Panc1 (cell line): ENCODE measurements at regions not wholly inside any gene's neighbourhood (a gene's known extent, or its start where the extent isn't known, plus 50 kb on each side); places are given as distances from the start of the nearest gene placed in this dataset.

Source experiments
- POLR2AphosphoS5 ChIP-seq: IDR thresholded peaks from 2 replicates; pipeline ENCODE4 v1.6.1; 2012; ENCODE audit warnings: mild to moderate bottlenecking, low read depth, low read length, moderate library complexity
- TF ChIP-seq, protein P1 (sequence below): fragments of 450-650 bp; IDR thresholded peaks from 2 replicates; pipeline ENCODE4 v1.5.1; 2017; ENCODE audit warnings: mild to moderate bottlenecking
- TF ChIP-seq, protein P2 (sequence below), 2 experiments: IDR thresholded peaks; 2 replicates each; pipeline ENCODE4 v1.6.1; 2011 to 2012; ENCODE audit warnings: low read depth in 2 of 2, control low read depth in 1 of 2, low read length in 1 of 2, mild to moderate bottlenecking in 1 of 2, moderate library complexity in 1 of 2; ENCODE audit not compliant: insufficient read depth in 1 of 2

GRCh38 chr15:29346998-29347397 is 77.4 kb upstream of the NSMCE3 start:
- no peak for TF ChIP-seq POLR2AphosphoS5
- TF ChIP-seq, protein P1, sequence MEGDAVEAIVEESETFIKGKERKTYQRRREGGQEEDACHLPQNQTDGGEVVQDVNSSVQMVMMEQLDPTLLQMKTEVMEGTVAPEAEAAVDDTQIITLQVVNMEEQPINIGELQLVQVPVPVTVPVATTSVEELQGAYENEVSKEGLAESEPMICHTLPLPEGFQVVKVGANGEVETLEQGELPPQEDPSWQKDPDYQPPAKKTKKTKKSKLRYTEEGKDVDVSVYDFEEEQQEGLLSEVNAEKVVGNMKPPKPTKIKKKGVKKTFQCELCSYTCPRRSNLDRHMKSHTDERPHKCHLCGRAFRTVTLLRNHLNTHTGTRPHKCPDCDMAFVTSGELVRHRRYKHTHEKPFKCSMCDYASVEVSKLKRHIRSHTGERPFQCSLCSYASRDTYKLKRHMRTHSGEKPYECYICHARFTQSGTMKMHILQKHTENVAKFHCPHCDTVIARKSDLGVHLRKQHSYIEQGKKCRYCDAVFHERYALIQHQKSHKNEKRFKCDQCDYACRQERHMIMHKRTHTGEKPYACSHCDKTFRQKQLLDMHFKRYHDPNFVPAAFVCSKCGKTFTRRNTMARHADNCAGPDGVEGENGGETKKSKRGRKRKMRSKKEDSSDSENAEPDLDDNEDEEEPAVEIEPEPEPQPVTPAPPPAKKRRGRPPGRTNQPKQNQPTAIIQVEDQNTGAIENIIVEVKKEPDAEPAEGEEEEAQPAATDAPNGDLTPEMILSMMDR = no peak
- TF ChIP-seq, protein P2, sequence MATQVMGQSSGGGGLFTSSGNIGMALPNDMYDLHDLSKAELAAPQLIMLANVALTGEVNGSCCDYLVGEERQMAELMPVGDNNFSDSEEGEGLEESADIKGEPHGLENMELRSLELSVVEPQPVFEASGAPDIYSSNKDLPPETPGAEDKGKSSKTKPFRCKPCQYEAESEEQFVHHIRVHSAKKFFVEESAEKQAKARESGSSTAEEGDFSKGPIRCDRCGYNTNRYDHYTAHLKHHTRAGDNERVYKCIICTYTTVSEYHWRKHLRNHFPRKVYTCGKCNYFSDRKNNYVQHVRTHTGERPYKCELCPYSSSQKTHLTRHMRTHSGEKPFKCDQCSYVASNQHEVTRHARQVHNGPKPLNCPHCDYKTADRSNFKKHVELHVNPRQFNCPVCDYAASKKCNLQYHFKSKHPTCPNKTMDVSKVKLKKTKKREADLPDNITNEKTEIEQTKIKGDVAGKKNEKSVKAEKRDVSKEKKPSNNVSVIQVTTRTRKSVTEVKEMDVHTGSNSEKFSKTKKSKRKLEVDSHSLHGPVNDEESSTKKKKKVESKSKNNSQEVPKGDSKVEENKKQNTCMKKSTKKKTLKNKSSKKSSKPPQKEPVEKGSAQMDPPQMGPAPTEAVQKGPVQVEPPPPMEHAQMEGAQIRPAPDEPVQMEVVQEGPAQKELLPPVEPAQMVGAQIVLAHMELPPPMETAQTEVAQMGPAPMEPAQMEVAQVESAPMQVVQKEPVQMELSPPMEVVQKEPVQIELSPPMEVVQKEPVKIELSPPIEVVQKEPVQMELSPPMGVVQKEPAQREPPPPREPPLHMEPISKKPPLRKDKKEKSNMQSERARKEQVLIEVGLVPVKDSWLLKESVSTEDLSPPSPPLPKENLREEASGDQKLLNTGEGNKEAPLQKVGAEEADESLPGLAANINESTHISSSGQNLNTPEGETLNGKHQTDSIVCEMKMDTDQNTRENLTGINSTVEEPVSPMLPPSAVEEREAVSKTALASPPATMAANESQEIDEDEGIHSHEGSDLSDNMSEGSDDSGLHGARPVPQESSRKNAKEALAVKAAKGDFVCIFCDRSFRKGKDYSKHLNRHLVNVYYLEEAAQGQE (IDR thresholded peaks at IDR 0.05; ENCODE audit: insufficient read depth in 1 of 2, low read depth in 2 of 2, low read length in 1 of 2) = no peak
